ENCODE measurements at regions not wholly inside any gene's neighbourhood (a gene's known extent, or its start where the extent isn't known, plus 50 kb on each side); places are given as distances from the start of the nearest gene placed in this dataset.

GRCh38 chr13:99122171-99122570, 78.5 kb upstream of the UBAC2 start:
- TF ChIP-seq CTCF (IDR thresholded peaks at IDR 0.05) = no peak
- TF ChIP-seq POLR2A (IDR thresholded peaks at IDR 0.05) = no peak

Data from breast epithelium (tissue), 3 donors.